ENCODE measurements at regions not wholly inside any gene's neighbourhood (a gene's known extent, or its start where the extent isn't known, plus 50 kb on each side); places are given as distances from the start of the nearest gene placed in this dataset.

GRCh38 chr15:81942157-81942556, 103.7 kb downstream of the MEX3B start:
- in situ Hi-C loops (cut with MboI): no loop called here
- 0% methylated on average over 1 of the region's 1 CpG for WGBS (ENCODE audit: insufficient coverage, low coverage, missing lambda C conversion rate)
- TF ChIP-seq ELK3 (CRISPR knock-in tag; IDR thresholded peaks at IDR 0.05) (no peak), HNRNPLL (IDR thresholded peaks at IDR 0.05; ENCODE audit: low read depth, low read length, poor library complexity, severe bottlenecking) (no peak), NELFE (IDR thresholded peaks at IDR 0.05; ENCODE audit: insufficient read depth, insufficient read length) (no peak), KAT7 (CRISPR knock-in tag; IDR thresholded peaks at IDR 0.05; ENCODE audit: borderline replicate concordance) (no peak), BACH1 (tag; IDR thresholded peaks at IDR 0.05) (no peak), PRPF4 (IDR thresholded peaks at IDR 0.05; ENCODE audit: insufficient read depth, low read depth, low read length, poor library complexity, severe bottlenecking) (no peak), CLOCK (CRISPR knock-in tag; IDR thresholded peaks at IDR 0.05; ENCODE audit: borderline replicate concordance) (no peak), KAT8 (IDR thresholded peaks at IDR 0.05; ENCODE audit: low read depth) (no peak), ZNF41 (CRISPR knock-in tag; conservative IDR thresholded peaks at IDR 0.05) (no peak), MAZ (CRISPR knock-in tag; conservative IDR thresholded peaks at IDR 0.05 in 1 of 2, IDR thresholded peaks at IDR 0.05 in 1 of 2) (peak in 1 of 2 experiments; percentile 45; a peak in 1 of 4 replicates), GTF2F1 (IDR thresholded peaks at IDR 0.05; ENCODE audit: low read depth, low read length) (no peak), FOXK1 (CRISPR knock-in tag; IDR thresholded peaks at IDR 0.05; ENCODE audit: borderline replicate concordance) (no peak), TBL1XR1 (IDR thresholded peaks at IDR 0.05; ENCODE audit: low read length in 2 of 2) (peak in 1 of 2 experiments; percentile 87; a peak in 3 of 4 replicates), MYNN (IDR thresholded peaks at IDR 0.05) (peak; percentile 33; the same call in 1 of the 2 replicates), MYNN (CRISPR knock-in tag; IDR thresholded peaks at IDR 0.05) (no peak), DLX4 (CRISPR knock-in tag; IDR thresholded peaks at IDR 0.05) (no peak), THAP12 (CRISPR knock-in tag; IDR thresholded peaks at IDR 0.05) (no peak)

More at GRCh38 chr15:81942157-81942556, 103.7 kb downstream of the MEX3B start:
- ATAC-seq (peak; percentile 60), FAIRE-seq (peak; percentile 82), DNase-seq (ENCODE audit: extremely low read depth in 1 of 4, low spot score in 3 of 4) (peak in 2 of 4 experiments; percentile 56 to 78)
- ChIA-PET CTCF (ENCODE audit: low intra/inter-chr PET ratio) (no interaction called here), POLR2A (interaction anchor here (1.9 kb wide), 1 partner anchor 11 kb away, joined by 4 read pairs; no protein-coding TSS in a partner anchor)
- intact Hi-C loops (cut with micrococcal nuclease): loop anchor here (1.0 kb wide), 1 partner anchor 104 kb away; the partner anchor contains the start of gene MEX3B
- Histone ChIP-seq H3K27me3 (ENCODE audit: control insufficient read depth in 2 of 2, insufficient read depth in 2 of 2, low read length in 2 of 2) (no peaks in the 10 kb centered on the region), H3K9ac (ENCODE audit: insufficient read depth in 1 of 2, low read depth in 2 of 2, low read length in 2 of 2) (no peak overlapping the region), H3K9me3 (replicated peaks; ENCODE audit: control insufficient read depth, insufficient read depth, low read depth, low read length) (peaks cover 4% of the 10 kb centered on the region; the same call in 1 of the 2 replicates), H3K4me1 (replicated peaks in 1 of 2; ENCODE audit: control insufficient read depth in 2 of 2, insufficient read depth in 2 of 2, low read length in 2 of 2) (peaks cover 27 to 61% of the 10 kb centered on the region in 2 experiments), H3K79me2 (ENCODE audit: control insufficient read depth, insufficient read depth, low read length) (no peaks in the 10 kb centered on the region), H2AFZ (ENCODE audit: low read depth, low read length) (peak overlapping the region; percentile 42; the same call in 1 of the 2 replicates), H3K4me3 (no peak overlapping the region), H4K20me1 (replicated peaks; ENCODE audit: control insufficient read depth, insufficient read depth, low read length) (no peaks in the 10 kb centered on the region), H3K4me2 (ENCODE audit: insufficient read depth, low read length) (peak overlapping the region; percentile 61; the same call in 1 of the 2 replicates), H3K36me3 (ENCODE audit: control insufficient read depth, insufficient read depth, low read length) (no peaks in the 10 kb centered on the region), H3K9me1 (ENCODE audit: control insufficient read depth, insufficient read depth, low read length) (no peaks in the 10 kb centered on the region), H3K27ac (ENCODE audit: extremely low read depth, low read depth, low read length) (peak overlapping the region; percentile 56)
- no TSS peak for BruUV-seq (replicated peaks)
